Naive thymus-derived CD4-positive, alpha-beta T cell (primary cell): ENCODE measurements at regions not wholly inside any gene's neighbourhood (a gene's known extent, or its start where the extent isn't known, plus 50 kb on each side); places are given as distances from the start of the nearest gene placed in this dataset.

ENCODE experiments used
- ATAC-seq: fragments of 150-1000 bp; cut with Tn5 transposase; 2 replicates; pipeline ENCODE4 v1.10.0; 2021; ENCODE audit warnings: mild to moderate bottlenecking, moderate library complexity
- CTCF ChIA-PET: fragments of 350-600 bp; sonication (Branson Sonifier 250); formaldehyde crosslinking; loops from one replicate; lab custom pipeline; 2021; ENCODE audit warnings: antibody characterized with exemption; lab: Charles Lee
- POLR2A ChIA-PET: fragments of 350-600 bp; sonication (Branson Sonifier 250); formaldehyde crosslinking; loops from one replicate; lab custom pipeline; 2021; ENCODE audit warnings: antibody characterized with exemption, inconsistent platforms; lab: Charles Lee
- DNase-seq, 9 donors: peaks; one replicate each; pipeline versions ENCODE4 v3.0.0 to v3.0.0-alpha.2; 2020 to 2022; ENCODE audit warnings: mixed read lengths in 1 of 9
- H3K27ac ChIP-seq: one replicate; pipeline ENCODE4 v1.7.0; 2013; ENCODE audit warnings: mild to moderate bottlenecking, low read depth, low read length, moderate library complexity
- H3K27me3 ChIP-seq, 2 donors: one replicate each; pipeline ENCODE4 v1.7.0; 2013; ENCODE audit warnings: low read length in 2 of 2, mild to moderate bottlenecking in 2 of 2, moderate library complexity in 2 of 2; ENCODE audit not compliant: control insufficient read depth in 2 of 2, insufficient read depth in 2 of 2
- H3K36me3 ChIP-seq, 3 experiments: 1 replicate in 2 of 3; 2 replicates in 1 of 3; pipeline ENCODE4 v1.7.0; 2013; ENCODE audit warnings: low read length in 3 of 3, mild to moderate bottlenecking in 3 of 3, moderate library complexity in 1 of 3; ENCODE audit not compliant: insufficient read depth in 3 of 3, control insufficient read depth in 2 of 3
- H3K4me1 ChIP-seq, 2 donors: one replicate each; pipeline ENCODE4 v1.7.0; 2013; ENCODE audit warnings: low read length in 2 of 2, mild to moderate bottlenecking in 2 of 2, moderate library complexity in 1 of 2; ENCODE audit not compliant: control insufficient read depth in 2 of 2, insufficient read depth in 2 of 2
- H3K4me3 ChIP-seq: 2 replicates; pipeline ENCODE4 v1.7.0; 2013; ENCODE audit warnings: mild to moderate bottlenecking, low read length
- H3K9me3 ChIP-seq, 3 experiments: 1 replicate in 2 of 3; 2 replicates in 1 of 3; pipeline ENCODE4 v1.7.0; 2013; ENCODE audit warnings: low read length in 3 of 3; ENCODE audit not compliant: control insufficient read depth in 2 of 3
- H3K27ac Mint-ChIP-seq, 9 donors: one replicate each; pipeline ENCODE4 v1.8.0; 2020 to 2022; ENCODE audit warnings: mixed read lengths in 9 of 9, mild to moderate bottlenecking in 8 of 9, moderate library complexity in 5 of 9, inconsistent platforms in 2 of 9
- H3K27me3 Mint-ChIP-seq, 5 donors: one replicate each; pipeline ENCODE4 v1.8.0; 2021 to 2022; ENCODE audit warnings: mixed read lengths in 5 of 5, mild to moderate bottlenecking in 1 of 5
- H3K36me3 Mint-ChIP-seq, 5 donors: one replicate each; pipeline ENCODE4 v1.8.0; 2020 to 2022; ENCODE audit warnings: mixed read lengths in 5 of 5, mild to moderate bottlenecking in 3 of 5, inconsistent platforms in 1 of 5
- H3K4me1 Mint-ChIP-seq, 7 donors: one replicate each; pipeline ENCODE4 v1.8.0; 2020 to 2022; ENCODE audit warnings: mixed read lengths in 7 of 7, mild to moderate bottlenecking in 3 of 7, inconsistent platforms in 1 of 7
- H3K4me3 Mint-ChIP-seq, 10 donors: one replicate each; pipeline ENCODE4 v1.8.0; 2020 to 2022; ENCODE audit warnings: mild to moderate bottlenecking in 10 of 10, mixed read lengths in 10 of 10, moderate library complexity in 6 of 10, inconsistent platforms in 2 of 10
- H3K9me3 Mint-ChIP-seq, 11 donors: one replicate each; pipeline ENCODE4 v1.8.0; 2020 to 2022; ENCODE audit warnings: mixed read lengths in 11 of 11, mild to moderate bottlenecking in 4 of 11, inconsistent platforms in 1 of 11, moderate library complexity in 1 of 11
- intact Hi-C, 2 donors: fragments of 100-400 bp; cut with micrococcal nuclease; formaldehyde crosslinking; loops; one replicate each; pipeline ENCODE4 v1.15.1; 2023

DNA sequence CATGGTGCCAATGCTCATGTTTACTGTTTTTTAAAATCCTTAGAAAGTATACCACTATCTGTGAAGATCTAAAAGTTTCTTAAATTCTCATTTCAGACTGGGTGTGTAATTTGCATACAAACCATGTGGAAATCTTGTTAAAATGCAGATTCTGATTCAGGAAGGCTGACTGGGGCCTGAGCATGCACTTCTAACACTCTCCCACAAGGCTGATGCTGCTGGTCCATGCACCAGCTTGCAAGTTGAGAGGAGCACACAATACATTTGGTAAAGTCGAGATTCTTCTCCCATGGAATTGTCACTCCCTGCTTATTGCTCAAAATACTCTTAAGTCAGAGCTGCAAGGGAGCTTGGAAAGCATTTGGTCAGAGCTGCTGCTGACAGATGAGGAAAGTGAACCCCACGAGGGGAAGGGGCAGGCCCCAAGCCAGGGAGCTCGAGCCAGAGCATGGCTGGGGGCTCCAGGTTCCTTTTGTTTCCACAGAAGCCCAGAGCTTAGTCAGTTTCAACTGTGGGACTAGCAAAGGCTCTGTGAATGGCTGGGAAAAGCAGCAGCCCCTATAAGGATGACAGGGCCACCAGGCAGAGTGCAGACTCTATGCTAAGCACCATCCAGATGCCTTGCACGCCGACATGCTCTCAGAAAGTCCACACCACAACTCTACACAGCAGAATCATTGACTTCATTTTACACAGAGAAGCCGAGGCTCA lies 93.5 kb upstream of the HAND1 start:
- Mint-ChIP-seq H3K36me3 (no peaks in the 10 kb centered on the region), H3K9me3 (no peaks in the 10 kb centered on the region), H3K4me3 (no peak overlapping the region), H3K27ac (no peak overlapping the region), H3K4me1 (no peaks in the 10 kb centered on the region), H3K27me3 (peaks cover 7 to 23% (median 14%) of the 10 kb centered on the region in 5 donors)
- ATAC-seq (no peak), DNase-seq (no peak)
- ChIA-PET POLR2A (no interaction called here), CTCF (no interaction called here)
- no peak overlapping the region for H3K4me3 ChIP-seq
- intact Hi-C loops = no loop called here
- no peaks in the 10 kb centered on the region for H3K27me3 ChIP-seq
- H3K9me3 ChIP-seq = no peaks in the 10 kb centered on the region
- H3K36me3 ChIP-seq = no peaks in the 10 kb centered on the region
- H3K4me1 ChIP-seq = no peaks in the 10 kb centered on the region
- H3K27ac ChIP-seq = no peak overlapping the region

GRCh38 chr5:154570572-154571324 lies 92.7 kb upstream of the HAND1 start:
- Mint-ChIP-seq H3K27me3 (peaks cover 9 to 23% (median 11%) of the 10 kb centered on the region in 5 donors), H3K4me1 (no peaks in the 10 kb centered on the region), H3K4me3 (no peak overlapping the region), H3K27ac (no peak overlapping the region), H3K9me3 (no peaks in the 10 kb centered on the region), H3K36me3 (no peaks in the 10 kb centered on the region)
- no peak overlapping the region for H3K4me3 ChIP-seq
- ChIA-PET CTCF (no interaction called here), POLR2A (no interaction called here)
- no peak for ATAC-seq
- intact Hi-C loops = no loop called here
- no peak for DNase-seq
- no peaks in the 10 kb centered on the region for H3K4me1 ChIP-seq
- H3K36me3 ChIP-seq = no peaks in the 10 kb centered on the region
- no peaks in the 10 kb centered on the region for H3K27me3 ChIP-seq
- no peaks in the 10 kb centered on the region for H3K9me3 ChIP-seq
- H3K27ac ChIP-seq = no peak overlapping the region

DNA sequence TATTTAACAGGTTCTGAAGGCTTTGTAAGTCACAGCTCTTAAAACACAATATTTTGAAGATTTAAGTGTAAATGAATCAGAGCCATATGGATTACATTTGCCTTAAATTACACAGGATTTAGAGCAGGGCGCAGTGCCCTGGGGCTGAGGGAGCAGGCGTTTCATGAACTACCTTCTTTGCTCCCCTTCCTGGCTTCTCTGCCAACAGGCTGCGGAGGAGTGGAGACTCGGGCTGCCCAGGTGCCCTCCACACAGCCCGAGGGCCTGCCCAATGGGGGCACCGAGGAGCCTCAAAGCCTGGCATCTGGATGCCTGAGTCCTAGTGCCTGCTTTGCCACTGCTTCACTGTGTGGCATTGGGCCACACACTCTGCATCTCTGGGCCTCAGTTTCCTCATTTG lies 90.6 kb upstream of the HAND1 start:
- Histone ChIP-seq H3K27ac (no peak overlapping the region), H3K36me3 (no peaks in the 10 kb centered on the region), H3K27me3 (no peaks in the 10 kb centered on the region), H3K9me3 (no peaks in the 10 kb centered on the region), H3K4me3 (no peak overlapping the region), H3K4me1 (no peaks in the 10 kb centered on the region)
- intact Hi-C loops = no loop called here
- DNase-seq (no peak), ATAC-seq (no peak)
- no peak overlapping the region for H3K27ac Mint-ChIP-seq
- H3K4me1 Mint-ChIP-seq = no peaks in the 10 kb centered on the region
- H3K36me3 Mint-ChIP-seq = no peaks in the 10 kb centered on the region
- ChIA-PET CTCF (no interaction called here), POLR2A (no interaction called here)
- H3K27me3 Mint-ChIP-seq = peaks cover 0 to 25% (median 15%) of the 10 kb centered on the region in 5 donors
- H3K9me3 Mint-ChIP-seq = peaks cover 0 to 3% (median 0%) of the 10 kb centered on the region in 11 donors
- H3K4me3 Mint-ChIP-seq = no peak overlapping the region

DNA sequence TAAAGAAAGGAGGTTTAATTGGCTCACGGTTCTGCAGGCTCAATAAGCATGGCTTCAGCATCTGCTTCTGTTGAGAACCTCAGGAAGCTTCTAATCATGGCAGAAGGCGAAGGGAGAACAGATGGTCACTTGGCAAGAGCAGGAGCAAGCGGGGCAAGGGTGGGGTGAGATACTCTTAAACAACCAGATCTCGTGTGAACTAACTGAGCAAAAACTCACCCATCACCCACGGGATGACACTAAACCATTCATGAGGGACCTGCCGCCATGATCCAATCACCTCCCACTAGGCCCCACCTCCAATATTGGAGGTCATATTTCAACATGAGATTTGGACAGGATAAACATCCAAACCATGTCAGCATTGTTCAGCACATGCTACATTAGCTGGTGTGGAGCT lies 89.1 kb upstream of the HAND1 start:
- DNase-seq (no peak), ATAC-seq (no peak)
- H3K9me3 Mint-ChIP-seq = peaks cover 0 to 6% (median 0%) of the 10 kb centered on the region in 11 donors
- Histone ChIP-seq H3K4me3 (no peak overlapping the region), H3K4me1 (no peaks in the 10 kb centered on the region), H3K36me3 (no peaks in the 10 kb centered on the region), H3K9me3 (no peaks in the 10 kb centered on the region), H3K27me3 (no peaks in the 10 kb centered on the region), H3K27ac (no peak overlapping the region)
- POLR2A ChIA-PET = no interaction called here
- H3K27ac Mint-ChIP-seq = no peak overlapping the region
- peaks cover 2 to 25% (median 22%) of the 10 kb centered on the region in 5 donors for H3K27me3 Mint-ChIP-seq
- CTCF ChIA-PET = no interaction called here
- no peaks in the 10 kb centered on the region for H3K36me3 Mint-ChIP-seq
- intact Hi-C loops = no loop called here
- no peak overlapping the region for H3K4me3 Mint-ChIP-seq
- no peaks in the 10 kb centered on the region for H3K4me1 Mint-ChIP-seq

- H3K4me1 Mint-ChIP-seq = no peaks in the 10 kb centered on the region
- no peak overlapping the region for H3K4me3 Mint-ChIP-seq
- POLR2A ChIA-PET = no interaction called here
- no peaks in the 10 kb centered on the region for H3K27me3 ChIP-seq
- H3K27ac ChIP-seq = no peak overlapping the region
- DNase-seq = no peak
- CTCF ChIA-PET = no interaction called here
- no peak for ATAC-seq
- no peak overlapping the region for H3K27ac Mint-ChIP-seq
- no peak overlapping the region for H3K4me3 ChIP-seq
- H3K27me3 Mint-ChIP-seq = peaks cover 6 to 28% (median 23%) of the 10 kb centered on the region in 5 donors
- H3K36me3 Mint-ChIP-seq = no peaks in the 10 kb centered on the region
- H3K4me1 ChIP-seq = no peaks in the 10 kb centered on the region
- no peaks in the 10 kb centered on the region for H3K9me3 ChIP-seq
- intact Hi-C loops = no loop called here
- H3K9me3 Mint-ChIP-seq = peaks cover 0 to 6% (median 0%) of the 10 kb centered on the region in 11 donors
- no peaks in the 10 kb centered on the region for H3K36me3 ChIP-seq
Observed at GRCh38 chr5:154566146-154566680, 88.2 kb upstream of the HAND1 start.

- POLR2A ChIA-PET = no interaction called here
- DNase-seq = no peak
- intact Hi-C loops = no loop called here
Observed at GRCh38 chr5:154565123-154565522, 87.1 kb upstream of the HAND1 start.

More at GRCh38 chr5:154565123-154565522, 87.1 kb upstream of the HAND1 start:
- H3K27ac Mint-ChIP-seq = no peak overlapping the region
- H3K27me3 Mint-ChIP-seq = peaks cover 6 to 29% (median 23%) of the 10 kb centered on the region in 5 donors
- ATAC-seq = no peak
- CTCF ChIA-PET = no interaction called here
- Histone ChIP-seq H3K4me3 (no peak overlapping the region), H3K27ac (no peak overlapping the region), H3K9me3 (no peaks in the 10 kb centered on the region), H3K4me1 (no peaks in the 10 kb centered on the region), H3K27me3 (no peaks in the 10 kb centered on the region), H3K36me3 (no peaks in the 10 kb centered on the region)
- H3K4me3 Mint-ChIP-seq = no peak overlapping the region
- no peaks in the 10 kb centered on the region for H3K36me3 Mint-ChIP-seq
- peaks cover 0 to 6% (median 0%) of the 10 kb centered on the region in 11 donors for H3K9me3 Mint-ChIP-seq
- no peaks in the 10 kb centered on the region for H3K4me1 Mint-ChIP-seq
